ENCODE measurements at regions not wholly inside any gene's neighbourhood (a gene's known extent, or its start where the extent isn't known, plus 50 kb on each side); places are given as distances from the start of the nearest gene placed in this dataset.

GRCh38 chr14:81767266-81767995 is 233.8 kb upstream of the SEL1L start:
- TF ChIP-seq SP1 (IDR thresholded peaks at IDR 0.05) (no peak), ARNT (IDR thresholded peaks at IDR 0.05) (no peak), CTBP1 (IDR thresholded peaks at IDR 0.05; ENCODE audit: borderline replicate concordance) (no peak), FOXK2 (IDR thresholded peaks at IDR 0.05) (no peak), BHLHE40 (IDR thresholded peaks at IDR 0.05; ENCODE audit: borderline replicate concordance) (no peak), SUZ12 (IDR thresholded peaks at IDR 0.05) (no peak), TARDBP (IDR thresholded peaks at IDR 0.05) (no peak)
